NCI-H2107 treated with DMSO at 0.1 percent for 48 hours (cell line): ENCODE measurements at regions not wholly inside any gene's neighbourhood (a gene's known extent, or its start where the extent isn't known, plus 50 kb on each side); places are given as distances from the start of the nearest gene placed in this dataset.
A peak's percentile ranks its signal among the peaks of the same experiment; 100 is the strongest.
"Not testable (repeated sequence)": the region's sequence is repeated elsewhere in the genome, so short reads cannot be mapped to it uniquely, and the experiment has no call there.

Source experiments
- DNase-seq: peaks from one replicate; lab custom pipeline; 2025; ENCODE audit not compliant: unreplicated experiment; lab: John Stamatoyannopoulos, UW

- peak; percentile 27 for DNase-seq
These were observed 218.1 kb upstream of the OBI1 start for GRCh38 chr13:78876915-78877549.

- DNase-seq, result peak; percentile 3
These were observed 217.0 kb upstream of the OBI1 start for GRCh38 chr13:78875792-78876580.

GRCh38 chr13:78868991-78869390 lies 210.0 kb upstream of the OBI1 start:
- DNase-seq, result no peak

GRCh38 chr13:78867655-78868054 lies 208.7 kb upstream of the OBI1 start:
- no peak for DNase-seq

- not testable (repeated sequence) for DNase-seq
These were observed 207.1 kb upstream of the OBI1 start for GRCh38 chr13:78866076-78866475.

GRCh38 chr13:78862446-78862845 lies 203.5 kb upstream of the OBI1 start:
- DNase-seq, result no peak

- DNase-seq, result no peak
These were observed 193.8 kb upstream of the OBI1 start for GRCh38 chr13:78852709-78853108.

GRCh38 chr13:78845656-78846365 lies 186.9 kb upstream of the OBI1 start:
- DNase-seq, result no peak

- DNase-seq, result no peak
These were observed 185.2 kb upstream of the OBI1 start for GRCh38 chr13:78844106-78844505.

GRCh38 chr13:78841358-78841963 lies 182.5 kb upstream of the OBI1 start:
- no peak for DNase-seq

GRCh38 chr13:78836238-78836784 lies 177.4 kb upstream of the OBI1 start:
- DNase-seq, result no peak

- no peak for DNase-seq
These were observed 173.5 kb upstream of the OBI1 start for GRCh38 chr13:78832461-78832860.

GRCh38 chr13:78830508-78830907 lies 171.6 kb upstream of the OBI1 start:
- DNase-seq, result no peak

GRCh38 chr13:78829821-78830220 lies 170.9 kb upstream of the OBI1 start:
- no peak for DNase-seq

- no peak for DNase-seq
These were observed 168.5 kb upstream of the OBI1 start for GRCh38 chr13:78827471-78827870.

GRCh38 chr13:78826936-78827335 lies 168.0 kb upstream of the OBI1 start:
- DNase-seq, result no peak

GRCh38 chr13:78826312-78826711 lies 167.4 kb upstream of the OBI1 start:
- DNase-seq, result no peak

GRCh38 chr13:78820541-78820940 lies 161.6 kb upstream of the OBI1 start:
- no peak for DNase-seq

GRCh38 chr13:78816592-78816991 lies 157.6 kb upstream of the OBI1 start:
- no peak for DNase-seq

GRCh38 chr13:78816154-78816553 lies 157.2 kb upstream of the OBI1 start:
- DNase-seq, result no peak

GRCh38 chr13:78806457-78806856 lies 147.5 kb upstream of the OBI1 start:
- no peak for DNase-seq
